ENCODE measurements at regions not wholly inside any gene's neighbourhood (a gene's known extent, or its start where the extent isn't known, plus 50 kb on each side); places are given as distances from the start of the nearest gene placed in this dataset.
"Not testable (repeated sequence)": the region's sequence is repeated elsewhere in the genome, so short reads cannot be mapped to it uniquely, and the experiment has no call there.

GRCh38 chr2:207344596-207345394 lies 179.0 kb upstream of the KLF7 start:
- H3K79me2 ChIP-seq (ENCODE audit: control insufficient read depth, insufficient read depth, low read length); H3K27ac ChIP-seq (ENCODE audit: extremely low read depth, low read depth, low read length); H4K20me1 ChIP-seq (replicated peaks; ENCODE audit: control insufficient read depth, insufficient read depth, low read length); H3K27me3 ChIP-seq (ENCODE audit: control insufficient read depth in 2 of 2, insufficient read depth in 2 of 2, low read length in 2 of 2); H3K9me3 ChIP-seq (replicated peaks; ENCODE audit: control insufficient read depth, insufficient read depth, low read depth, low read length); ATAC-seq; H3K4me1 ChIP-seq (replicated peaks in 1 of 2; ENCODE audit: control insufficient read depth in 2 of 2, insufficient read depth in 2 of 2, low read length in 2 of 2); H2AFZ ChIP-seq (ENCODE audit: low read depth, low read length); H3K4me3 ChIP-seq; DNase-seq (ENCODE audit: extremely low read depth in 1 of 4, low spot score in 3 of 4); H3K9me1 ChIP-seq (ENCODE audit: control insufficient read depth, insufficient read depth, low read length); BruUV-seq (replicated peaks); H3K9ac ChIP-seq (ENCODE audit: insufficient read depth in 1 of 2, low read depth in 2 of 2, low read length in 2 of 2); H3K36me3 ChIP-seq (ENCODE audit: control insufficient read depth, insufficient read depth, low read length); H3K4me2 ChIP-seq (ENCODE audit: insufficient read depth, low read length); in situ Hi-C loops (cut with MboI); TF ChIP-seq REST (CRISPR knock-in tag; IDR thresholded peaks at IDR 0.05; ENCODE audit: low read depth): not testable (repeated sequence)
- peak; percentile 48 for FAIRE-seq
- CTCF ChIA-PET (ENCODE audit: low intra/inter-chr PET ratio), result interaction anchor here (0.7 kb wide), 1 partner anchor 128 kb away, joined by 5 read pairs; no protein-coding TSS in a partner anchor
- POLR2A ChIA-PET, result interaction anchor here (0.6 kb wide), 2 partner anchors 34 to 647 kb away, joined by 3 to 7 read pairs; no protein-coding TSS in a partner anchor
- intact Hi-C loops (cut with micrococcal nuclease), result loop anchor here (1.0 to 10.0 kb wide), 2 partner anchors 129 to 360 kb away; no protein-coding TSS in a partner anchor
- WGBS (ENCODE audit: insufficient coverage, low coverage, missing lambda C conversion rate), result 52% methylated on average over 9 of the region's 12 CpGs
- 0 out of 2 replicates have a peak, but pooled peaks have one; percentile 42 for TF ChIP-seq CC2D1A (IDR thresholded peaks at IDR 0.05)
- 0 out of 2 replicates have a peak, but pooled peaks have one; percentile 18 for TF ChIP-seq ARID2 (IDR thresholded peaks at IDR 0.05)
- TF ChIP-seq ZBTB33 (CRISPR knock-in tag; IDR thresholded peaks at IDR 0.05), result peak; percentile 20; the same call in 1 of the 2 replicates
- TF ChIP-seq REST (IDR thresholded peaks at IDR 0.05; ENCODE audit: borderline replicate concordance), result peak; percentile 84
- TF ChIP-seq YY1 (IDR thresholded peaks at IDR 0.05; ENCODE audit: borderline replicate concordance in 1 of 3, control insufficient read depth in 1 of 3, extremely low read depth in 1 of 3, insufficient read depth in 3 of 3, insufficient read length in 1 of 3, insufficient replicate concordance in 2 of 3, low read depth in 1 of 3, low read length in 2 of 3), result peak in 1 of 3 experiments; percentile 38
- TF ChIP-seq CTCF (IDR thresholded peaks at IDR 0.05 in 2 of 3, conservative IDR thresholded peaks at IDR 0.05 in 1 of 3; ENCODE audit: insufficient read depth in 2 of 3, low read depth in 1 of 3, low read length in 3 of 3), result peak; percentile 24 to 43 (median 38); a peak in 4 of 6 replicates

Measured in K562 (cell line).